ENCODE measurements at regions not wholly inside any gene's neighbourhood (a gene's known extent, or its start where the extent isn't known, plus 50 kb on each side); places are given as distances from the start of the nearest gene placed in this dataset.
"Not testable (repeated sequence)": the region's sequence is repeated elsewhere in the genome, so short reads cannot be mapped to it uniquely, and the experiment has no call there.

GRCh38 chr11:79610139-79610538 lies 169.3 kb upstream of the TENM4 start:
- H3K4me3 ChIP-seq (ENCODE audit: low read length) = no peak overlapping the region
- no peaks in the 10 kb centered on the region for H3K4me1 ChIP-seq (ENCODE audit: control insufficient read depth, insufficient read depth, low read length)
- H3K36me3 ChIP-seq (ENCODE audit: control insufficient read depth, insufficient read depth, low read length, severe bottlenecking) = no peaks in the 10 kb centered on the region
- no peaks in the 10 kb centered on the region for H3K9me3 ChIP-seq (ENCODE audit: control insufficient read depth, low read length)
- DNase-seq (ENCODE audit: low read depth) = no peak
- no peak overlapping the region for H3K9ac ChIP-seq (ENCODE audit: low read length)
- no peaks in the 10 kb centered on the region for H3K27me3 ChIP-seq (replicated peaks; ENCODE audit: control insufficient read depth, insufficient read depth, low read length)

GRCh38 chr11:79609511-79609910 lies 168.7 kb upstream of the TENM4 start:
- DNase-seq (ENCODE audit: low read depth) = no peak
- no peak overlapping the region for H3K9ac ChIP-seq (ENCODE audit: low read length)
- H3K36me3 ChIP-seq (ENCODE audit: control insufficient read depth, insufficient read depth, low read length, severe bottlenecking) = no peaks in the 10 kb centered on the region

GRCh38 chr11:79606461-79606860 lies 165.6 kb upstream of the TENM4 start:
- H3K4me1 ChIP-seq (ENCODE audit: control insufficient read depth, insufficient read depth, low read length); H3K27me3 ChIP-seq (replicated peaks; ENCODE audit: control insufficient read depth, insufficient read depth, low read length); DNase-seq (ENCODE audit: low read depth); H3K36me3 ChIP-seq (ENCODE audit: control insufficient read depth, insufficient read depth, low read length, severe bottlenecking); H3K9me3 ChIP-seq (ENCODE audit: control insufficient read depth, low read length); H3K4me3 ChIP-seq (ENCODE audit: low read length); H3K9ac ChIP-seq (ENCODE audit: low read length): not testable (repeated sequence)

More at GRCh38 chr11:79609511-79609910, 168.7 kb upstream of the TENM4 start:
- Histone ChIP-seq H3K4me1 (ENCODE audit: control insufficient read depth, insufficient read depth, low read length) (no peaks in the 10 kb centered on the region), H3K4me3 (ENCODE audit: low read length) (no peak overlapping the region), H3K27me3 (replicated peaks; ENCODE audit: control insufficient read depth, insufficient read depth, low read length) (no peaks in the 10 kb centered on the region), H3K9me3 (ENCODE audit: control insufficient read depth, low read length) (no peaks in the 10 kb centered on the region)

GRCh38 chr11:79600711-79601110 lies 159.9 kb upstream of the TENM4 start:
- Histone ChIP-seq H3K4me1 (ENCODE audit: control insufficient read depth, insufficient read depth, low read length) (no peaks in the 10 kb centered on the region), H3K9me3 (ENCODE audit: control insufficient read depth, low read length) (peaks cover 8% of the 10 kb centered on the region), H3K4me3 (ENCODE audit: low read length) (no peak overlapping the region), H3K36me3 (ENCODE audit: control insufficient read depth, insufficient read depth, low read length, severe bottlenecking) (no peaks in the 10 kb centered on the region), H3K27me3 (replicated peaks; ENCODE audit: control insufficient read depth, insufficient read depth, low read length) (peaks cover 22% of the 10 kb centered on the region), H3K9ac (ENCODE audit: low read length) (no peak overlapping the region)
- DNase-seq (ENCODE audit: low read depth) = no peak

- H3K9me3 ChIP-seq (ENCODE audit: control insufficient read depth, low read length) = peaks cover 7% of the 10 kb centered on the region
- H3K4me3 ChIP-seq (ENCODE audit: low read length) = no peak overlapping the region
- no peaks in the 10 kb centered on the region for H3K36me3 ChIP-seq (ENCODE audit: control insufficient read depth, insufficient read depth, low read length, severe bottlenecking)
- H3K4me1 ChIP-seq (ENCODE audit: control insufficient read depth, insufficient read depth, low read length) = no peaks in the 10 kb centered on the region
- no peak overlapping the region for H3K9ac ChIP-seq (ENCODE audit: low read length)
- peaks cover 7% of the 10 kb centered on the region for H3K27me3 ChIP-seq (replicated peaks; ENCODE audit: control insufficient read depth, insufficient read depth, low read length)
- no peak for DNase-seq (ENCODE audit: low read depth)
Measured at GRCh38 chr11:79594834-79595233, 154.0 kb upstream of the TENM4 start.

GRCh38 chr11:79592824-79593223 lies 152.0 kb upstream of the TENM4 start:
- no peak overlapping the region for H3K9ac ChIP-seq (ENCODE audit: low read length)
- no peaks in the 10 kb centered on the region for H3K27me3 ChIP-seq (replicated peaks; ENCODE audit: control insufficient read depth, insufficient read depth, low read length)
- no peak for DNase-seq (ENCODE audit: low read depth)
- no peak overlapping the region for H3K4me3 ChIP-seq (ENCODE audit: low read length)
- no peaks in the 10 kb centered on the region for H3K36me3 ChIP-seq (ENCODE audit: control insufficient read depth, insufficient read depth, low read length, severe bottlenecking)
- H3K9me3 ChIP-seq (ENCODE audit: control insufficient read depth, low read length) = peaks cover 3% of the 10 kb centered on the region
- no peaks in the 10 kb centered on the region for H3K4me1 ChIP-seq (ENCODE audit: control insufficient read depth, insufficient read depth, low read length)

- DNase-seq (ENCODE audit: low read depth) = no peak
- no peak overlapping the region for H3K9ac ChIP-seq (ENCODE audit: low read length)
- no peaks in the 10 kb centered on the region for H3K36me3 ChIP-seq (ENCODE audit: control insufficient read depth, insufficient read depth, low read length, severe bottlenecking)
- no peaks in the 10 kb centered on the region for H3K27me3 ChIP-seq (replicated peaks; ENCODE audit: control insufficient read depth, insufficient read depth, low read length)
- H3K9me3 ChIP-seq (ENCODE audit: control insufficient read depth, low read length) = peaks cover 3% of the 10 kb centered on the region
- H3K4me3 ChIP-seq (ENCODE audit: low read length) = no peak overlapping the region
- no peaks in the 10 kb centered on the region for H3K4me1 ChIP-seq (ENCODE audit: control insufficient read depth, insufficient read depth, low read length)
Measured at GRCh38 chr11:79592406-79592805, 151.6 kb upstream of the TENM4 start.

- Histone ChIP-seq H3K36me3 (ENCODE audit: control insufficient read depth, insufficient read depth, low read length, severe bottlenecking) (no peaks in the 10 kb centered on the region), H3K4me3 (ENCODE audit: low read length) (no peak overlapping the region), H3K4me1 (ENCODE audit: control insufficient read depth, insufficient read depth, low read length) (peaks cover 5% of the 10 kb centered on the region), H3K9me3 (ENCODE audit: control insufficient read depth, low read length) (no peaks in the 10 kb centered on the region), H3K27me3 (replicated peaks; ENCODE audit: control insufficient read depth, insufficient read depth, low read length) (no peaks in the 10 kb centered on the region), H3K9ac (ENCODE audit: low read length) (no peak overlapping the region)
- no peak for DNase-seq (ENCODE audit: low read depth)
Measured at GRCh38 chr11:79582434-79582833, 141.6 kb upstream of the TENM4 start.

GRCh38 chr11:79579063-79579462 lies 138.2 kb upstream of the TENM4 start:
- no peak overlapping the region for H3K9ac ChIP-seq (ENCODE audit: low read length)
- no peaks in the 10 kb centered on the region for H3K9me3 ChIP-seq (ENCODE audit: control insufficient read depth, low read length)
- DNase-seq (ENCODE audit: low read depth) = no peak
- H3K36me3 ChIP-seq (ENCODE audit: control insufficient read depth, insufficient read depth, low read length, severe bottlenecking) = no peaks in the 10 kb centered on the region
- H3K4me1 ChIP-seq (ENCODE audit: control insufficient read depth, insufficient read depth, low read length) = peaks cover 5% of the 10 kb centered on the region
- no peak overlapping the region for H3K4me3 ChIP-seq (ENCODE audit: low read length)
- H3K27me3 ChIP-seq (replicated peaks; ENCODE audit: control insufficient read depth, insufficient read depth, low read length) = peaks cover 10% of the 10 kb centered on the region

- Histone ChIP-seq H3K9me3 (ENCODE audit: control insufficient read depth, low read length) (no peaks in the 10 kb centered on the region), H3K36me3 (ENCODE audit: control insufficient read depth, insufficient read depth, low read length, severe bottlenecking) (no peaks in the 10 kb centered on the region), H3K9ac (ENCODE audit: low read length) (no peak overlapping the region), H3K4me3 (ENCODE audit: low read length) (no peak overlapping the region), H3K27me3 (replicated peaks; ENCODE audit: control insufficient read depth, insufficient read depth, low read length) (peaks cover 10% of the 10 kb centered on the region), H3K4me1 (ENCODE audit: control insufficient read depth, insufficient read depth, low read length) (peaks cover 5% of the 10 kb centered on the region)
- DNase-seq (ENCODE audit: low read depth) = no peak
Measured at GRCh38 chr11:79578116-79578515, 137.3 kb upstream of the TENM4 start.

GRCh38 chr11:79575701-79576100 lies 134.9 kb upstream of the TENM4 start:
- H3K36me3 ChIP-seq (ENCODE audit: control insufficient read depth, insufficient read depth, low read length, severe bottlenecking) = no peaks in the 10 kb centered on the region

GRCh38 chr11:79570104-79570503 lies 129.3 kb upstream of the TENM4 start:
- Histone ChIP-seq H3K9me3 (ENCODE audit: control insufficient read depth, low read length) (no peaks in the 10 kb centered on the region), H3K9ac (ENCODE audit: low read length) (no peak overlapping the region), H3K27me3 (replicated peaks; ENCODE audit: control insufficient read depth, insufficient read depth, low read length) (peaks cover 6% of the 10 kb centered on the region), H3K4me1 (ENCODE audit: control insufficient read depth, insufficient read depth, low read length) (peaks cover under 1% of the 10 kb centered on the region), H3K4me3 (ENCODE audit: low read length) (no peak overlapping the region), H3K36me3 (ENCODE audit: control insufficient read depth, insufficient read depth, low read length, severe bottlenecking) (no peaks in the 10 kb centered on the region)
- DNase-seq (ENCODE audit: low read depth) = no peak

More at GRCh38 chr11:79575701-79576100, 134.9 kb upstream of the TENM4 start:
- Histone ChIP-seq H3K27me3 (replicated peaks; ENCODE audit: control insufficient read depth, insufficient read depth, low read length) (peaks cover 10% of the 10 kb centered on the region), H3K9me3 (ENCODE audit: control insufficient read depth, low read length) (no peaks in the 10 kb centered on the region), H3K4me1 (ENCODE audit: control insufficient read depth, insufficient read depth, low read length) (peaks cover 5% of the 10 kb centered on the region), H3K4me3 (ENCODE audit: low read length) (no peak overlapping the region), H3K9ac (ENCODE audit: low read length) (no peak overlapping the region)
- DNase-seq (ENCODE audit: low read depth) = no peak

All from adipocyte (in vitro differentiated cells).